ENCODE measurements at regions not wholly inside any gene's neighbourhood (a gene's known extent, or its start where the extent isn't known, plus 50 kb on each side); places are given as distances from the start of the nearest gene placed in this dataset.

GRCh38 chr9:27676827-27677226 is 103.5 kb upstream of the C9orf72 start:
- CTCF ChIA-PET: no interaction called here
- H3K4me3 ChIP-seq (ENCODE audit: low read depth, low read length): no peak overlapping the region
- H3K9me3 ChIP-seq (ENCODE audit: control insufficient read depth, insufficient read depth, low read depth, low read length): no peaks in the 10 kb centered on the region
- no peaks in the 10 kb centered on the region for H3K4me1 ChIP-seq (ENCODE audit: control insufficient read depth, insufficient read depth, low read length)
- H3K27ac ChIP-seq (ENCODE audit: extremely low read depth, low read depth, low read length): no peak overlapping the region
- TF ChIP-seq ATF2 (tag by site-specific recombination; IDR thresholded peaks at IDR 0.05; ENCODE audit: low read depth) (no peak), ZNF341 (tag by site-specific recombination; IDR thresholded peaks at IDR 0.05; ENCODE audit: low read depth) (no peak), ZBTB21 (tag by site-specific recombination; IDR thresholded peaks at IDR 0.05) (no peak), ZNF174 (tag by site-specific recombination; IDR thresholded peaks at IDR 0.05) (no peak), ZNF843 (tag by site-specific recombination; IDR thresholded peaks at IDR 0.05) (no peak), ZSCAN5A (tag by site-specific recombination; IDR thresholded peaks at IDR 0.05) (no peak), ZNF701 (tag by site-specific recombination; IDR thresholded peaks at IDR 0.05) (no peak), YY2 (tag by site-specific recombination; IDR thresholded peaks at IDR 0.05) (no peak), ZNF292 (tag by site-specific recombination; IDR thresholded peaks at IDR 0.05; ENCODE audit: borderline replicate concordance, low read depth) (no peak), ZNF610 (tag by site-specific recombination; IDR thresholded peaks at IDR 0.05; ENCODE audit: borderline replicate concordance) (no peak), REST (tag by site-specific recombination; IDR thresholded peaks at IDR 0.05) (no peak)
- POLR2A ChIA-PET: no interaction called here
- H3K36me3 ChIP-seq (ENCODE audit: control insufficient read depth in 2 of 2, insufficient read depth in 1 of 2, low read length in 2 of 2): no peaks in the 10 kb centered on the region

- no peaks in the 10 kb centered on the region for H3K36me3 ChIP-seq (ENCODE audit: control insufficient read depth in 2 of 2, insufficient read depth in 1 of 2, low read length in 2 of 2)
- ChIA-PET POLR2A (no interaction called here), CTCF (interaction anchor here (0.6 kb wide), 1 partner anchor 657 kb away, joined by 3 read pairs; no protein-coding TSS in a partner anchor)
These were observed 106.1 kb upstream of the C9orf72 start for GRCh38 chr9:27679338-27679737.

More at GRCh38 chr9:27679338-27679737, 106.1 kb upstream of the C9orf72 start:
- Histone ChIP-seq H3K4me3 (ENCODE audit: low read depth, low read length) (no peak overlapping the region), H3K27ac (ENCODE audit: extremely low read depth, low read depth, low read length) (no peak overlapping the region), H3K9me3 (ENCODE audit: control insufficient read depth, insufficient read depth, low read depth, low read length) (no peaks in the 10 kb centered on the region), H3K4me1 (ENCODE audit: control insufficient read depth, insufficient read depth, low read length) (no peaks in the 10 kb centered on the region)
- TF ChIP-seq ZBTB20 (tag by site-specific recombination; IDR thresholded peaks at IDR 0.05): no peak
- TF ChIP-seq ZNF776 (tag by site-specific recombination; IDR thresholded peaks at IDR 0.05; ENCODE audit: borderline replicate concordance): no peak
- TF ChIP-seq ZNF404 (tag by site-specific recombination; IDR thresholded peaks at IDR 0.05): no peak
- no peak for TF ChIP-seq ZNF621 (tag by site-specific recombination; IDR thresholded peaks at IDR 0.05)
- no peak for TF ChIP-seq REPIN1 (tag by site-specific recombination; IDR thresholded peaks at IDR 0.05; ENCODE audit: low read depth)
- TF ChIP-seq ZSCAN5A (tag by site-specific recombination; IDR thresholded peaks at IDR 0.05): no peak
- no peak for TF ChIP-seq ZNF473 (tag by site-specific recombination; IDR thresholded peaks at IDR 0.05)
- no peak for TF ChIP-seq ZNF23 (tag by site-specific recombination; IDR thresholded peaks at IDR 0.05; ENCODE audit: borderline replicate concordance)
- TF ChIP-seq ZNF214 (tag by site-specific recombination; IDR thresholded peaks at IDR 0.05; ENCODE audit: borderline replicate concordance): no peak
- no peak for TF ChIP-seq ZNF600 (tag by site-specific recombination; IDR thresholded peaks at IDR 0.05)
- TF ChIP-seq ZNF426 (tag by site-specific recombination; IDR thresholded peaks at IDR 0.05): no peak
- TF ChIP-seq ZNF48 (tag by site-specific recombination; IDR thresholded peaks at IDR 0.05): no peak
- TF ChIP-seq REST (tag by site-specific recombination; IDR thresholded peaks at IDR 0.05): no peak

Data from HEK293 (cell line).